LNCAP (cell line): ENCODE measurements at regions not wholly inside any gene's neighbourhood (a gene's known extent, or its start where the extent isn't known, plus 50 kb on each side); places are given as distances from the start of the nearest gene placed in this dataset.

Experiments used
- CTCF ChIP-seq: fragments of 450-650 bp; IDR thresholded peaks from 2 replicates; pipeline ENCODE4 v1.5.1; 2017; ENCODE audit warnings: mild to moderate bottlenecking

DNA sequence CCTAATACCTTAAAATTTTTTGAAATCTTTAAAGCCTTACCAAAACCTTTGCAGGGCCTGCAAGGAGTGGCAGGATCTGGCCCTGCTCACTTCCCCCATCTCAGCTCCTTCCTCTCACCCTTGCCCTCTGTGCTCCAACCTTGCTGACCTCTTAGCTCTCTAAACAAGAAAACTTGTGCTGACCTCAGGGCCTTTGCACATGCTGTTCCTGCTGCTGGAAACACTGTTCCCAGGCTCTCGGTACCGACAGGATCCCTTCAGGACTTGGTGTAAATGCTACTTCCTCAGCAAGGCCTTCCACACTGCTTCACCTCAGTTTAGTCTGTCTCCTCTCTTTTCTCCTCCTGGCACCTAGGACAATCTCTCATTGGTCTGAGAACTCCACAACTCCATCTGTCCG, 155.4 kb upstream of the IQSEC1 start:
- no peak for TF ChIP-seq CTCF

DNA sequence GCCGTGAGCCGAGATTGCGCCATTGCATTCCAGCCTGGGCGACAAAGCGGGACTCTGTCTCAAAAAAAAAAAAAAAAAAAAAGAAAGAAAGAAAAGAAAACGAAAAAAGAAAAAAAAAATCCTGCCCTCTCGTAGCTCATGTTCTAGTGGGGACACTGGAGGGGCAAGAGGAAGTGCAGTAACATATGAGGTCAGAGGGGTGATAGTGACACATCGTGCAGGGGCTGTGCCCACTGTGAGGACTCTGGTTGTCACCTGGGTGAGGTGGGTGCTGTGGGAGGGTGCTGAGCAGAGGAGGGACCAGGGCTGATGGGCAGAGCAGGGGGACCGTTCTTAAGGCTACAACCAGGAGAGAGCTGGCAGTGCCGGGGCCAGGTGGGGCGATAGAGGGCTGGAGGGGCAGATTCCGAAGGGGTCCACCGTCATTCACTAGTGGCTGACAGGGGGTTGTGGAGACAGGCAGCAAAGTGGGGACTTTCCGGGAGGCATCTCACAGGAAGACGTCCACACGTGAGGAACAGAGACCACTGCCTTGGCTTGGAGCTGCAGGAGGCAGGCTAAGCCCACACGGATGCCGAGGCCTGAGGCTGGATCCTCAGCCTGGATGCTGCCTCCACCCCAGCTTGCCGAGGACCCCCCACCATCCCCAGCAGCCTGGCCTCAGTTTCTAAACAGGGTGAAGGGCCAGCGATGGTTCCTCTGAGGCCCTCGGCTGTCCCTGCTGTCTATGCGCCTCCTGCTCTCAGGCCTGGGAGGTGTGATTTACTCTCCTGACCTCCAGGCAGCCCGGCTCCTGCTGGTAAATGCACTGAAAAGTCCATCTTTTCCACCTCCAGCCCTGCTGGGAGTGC, 154.3 kb upstream of the IQSEC1 start:
- no peak for TF ChIP-seq CTCF

DNA sequence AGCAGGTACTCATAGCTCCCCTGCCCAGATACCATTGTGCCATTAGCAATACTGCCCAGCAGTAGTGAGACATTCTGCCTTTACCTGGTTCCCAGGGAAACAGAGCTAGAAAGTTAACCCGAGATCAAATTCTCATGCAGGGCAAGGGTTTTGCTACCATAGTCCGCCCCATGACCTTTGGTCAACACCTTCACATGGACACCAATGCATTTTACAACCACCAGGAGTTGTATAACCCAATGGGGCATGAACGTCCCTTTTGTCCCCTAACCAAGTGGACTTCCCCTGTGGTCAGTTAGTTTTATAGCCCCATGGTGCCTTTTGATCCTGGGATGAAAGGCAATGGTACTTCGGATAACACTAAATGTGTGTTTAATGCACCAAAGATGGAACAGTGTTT, 151.7 kb upstream of the IQSEC1 start:
- TF ChIP-seq CTCF, result no peak

DNA sequence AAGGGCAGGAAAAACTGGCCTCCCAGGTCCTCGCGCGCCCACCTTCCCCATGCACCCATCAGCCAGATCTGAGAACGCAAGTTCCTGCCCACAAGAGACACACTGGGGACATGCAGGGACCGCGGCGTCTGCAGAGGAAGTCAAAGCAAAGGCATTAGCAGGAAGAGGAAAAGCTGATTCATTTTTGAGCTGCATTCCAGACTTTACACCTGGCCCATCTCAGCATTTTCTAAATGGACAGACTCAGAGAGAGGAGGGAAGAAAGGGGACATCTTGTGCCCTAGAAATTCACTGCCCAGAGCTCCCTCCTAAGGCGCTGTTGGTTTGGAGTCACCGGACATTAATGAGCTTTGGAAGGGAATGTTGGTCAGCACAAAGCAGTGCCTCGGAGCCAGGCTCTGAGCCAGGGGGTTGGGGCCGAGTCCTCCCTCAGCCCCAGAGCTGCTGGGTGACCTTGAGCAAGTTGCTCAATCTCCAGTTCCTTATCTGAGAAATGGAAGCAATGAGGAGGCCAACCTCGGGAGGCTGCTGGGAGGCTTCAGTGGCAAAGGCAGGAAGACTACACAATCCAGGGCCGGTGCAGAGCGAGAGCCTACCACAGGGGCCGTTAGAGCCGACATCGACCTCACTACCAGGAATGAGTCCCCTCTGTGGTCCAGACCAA, 150.5 kb upstream of the IQSEC1 start:
- no peak for TF ChIP-seq CTCF

DNA sequence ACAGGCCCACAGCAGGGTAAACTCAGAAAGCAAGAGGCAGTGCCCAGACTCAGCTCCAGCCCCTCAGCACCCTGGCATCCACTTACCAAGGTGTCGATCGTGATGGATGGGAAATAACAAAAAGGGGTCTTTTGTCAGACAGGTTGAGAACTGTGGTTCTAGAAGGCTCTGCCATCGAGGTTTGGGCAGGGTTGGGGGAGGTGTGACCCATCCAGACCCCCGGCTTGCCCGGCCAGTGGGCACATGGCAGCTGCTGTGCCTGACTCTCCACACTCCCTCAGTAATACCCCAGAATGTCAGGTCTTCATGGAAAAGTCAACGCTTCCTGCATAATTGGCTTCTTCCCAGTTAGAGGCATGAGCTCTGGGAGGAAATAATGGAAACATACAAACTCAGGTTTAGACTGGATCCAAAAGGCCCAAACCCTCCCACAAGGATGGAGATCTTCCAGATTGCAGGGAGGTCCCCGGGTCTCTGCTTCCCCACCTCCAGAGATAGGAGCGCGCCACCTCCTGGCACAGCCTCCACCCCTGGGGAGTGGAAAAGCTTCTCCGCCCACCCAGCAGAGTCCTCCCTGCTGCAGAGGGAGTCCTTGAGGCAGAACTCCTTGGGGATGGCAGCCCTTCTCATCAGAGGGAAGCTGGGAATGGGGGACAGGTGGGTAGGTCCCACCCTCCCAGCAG, 149.8 kb upstream of the IQSEC1 start:
- no peak for TF ChIP-seq CTCF

- TF ChIP-seq CTCF, result no peak
Measured at GRCh38 chr3:13222131-13222530, 148.9 kb upstream of the IQSEC1 start.

- no peak for TF ChIP-seq CTCF
Measured at GRCh38 chr3:13221491-13222061, 148.3 kb upstream of the IQSEC1 start.
